Glomerular visceral epithelial cell (primary cell): ENCODE measurements at regions not wholly inside any gene's neighbourhood (a gene's known extent, or its start where the extent isn't known, plus 50 kb on each side); places are given as distances from the start of the nearest gene placed in this dataset.

Experiments used
- DNase-seq: peaks from one replicate; pipeline ENCODE4 v3.0.0-alpha.2; 2016; ENCODE audit errors: extremely low spot score

GRCh38 chr2:8517850-8518498 is 163.9 kb upstream of the ID2 start:
- DNase-seq = no peak

GRCh38 chr2:8518979-8519668 is 162.7 kb upstream of the ID2 start:
- DNase-seq = no peak

- no peak for DNase-seq
Observed at GRCh38 chr2:8520791-8521344, 161.0 kb upstream of the ID2 start.

- no peak for DNase-seq
Observed at GRCh38 chr2:8522687-8523086, 159.2 kb upstream of the ID2 start.

- no peak for DNase-seq
Observed at GRCh38 chr2:8524388-8524787, 157.5 kb upstream of the ID2 start.

GRCh38 chr2:8524823-8525222 is 157.0 kb upstream of the ID2 start:
- no peak for DNase-seq

- no peak for DNase-seq
Observed at GRCh38 chr2:8525236-8525581, 156.6 kb upstream of the ID2 start.

GRCh38 chr2:8525582-8526402 is 156.1 kb upstream of the ID2 start:
- DNase-seq = peak; percentile 81

- no peak for DNase-seq
Observed at GRCh38 chr2:8526403-8526696, 155.5 kb upstream of the ID2 start.

GRCh38 chr2:8527031-8527430 is 154.8 kb upstream of the ID2 start:
- DNase-seq = no peak

GRCh38 chr2:8527676-8528075 is 154.2 kb upstream of the ID2 start:
- DNase-seq = no peak

- DNase-seq = no peak
Observed at GRCh38 chr2:8528863-8529262, 153.0 kb upstream of the ID2 start.

- no peak for DNase-seq
Observed at GRCh38 chr2:8529706-8530277, 152.1 kb upstream of the ID2 start.

- no peak for DNase-seq
Observed at GRCh38 chr2:8531481-8531880, 150.4 kb upstream of the ID2 start.

- no peak for DNase-seq
Observed at GRCh38 chr2:8532438-8532837, 149.4 kb upstream of the ID2 start.

- no peak for DNase-seq
Observed at GRCh38 chr2:8533923-8534322, 147.9 kb upstream of the ID2 start.

- DNase-seq = no peak
Observed at GRCh38 chr2:8534386-8534728, 147.5 kb upstream of the ID2 start.

- DNase-seq = no peak
Observed at GRCh38 chr2:8534729-8535468, 147.0 kb upstream of the ID2 start.

- no peak for DNase-seq
Observed at GRCh38 chr2:8535469-8535795, 146.4 kb upstream of the ID2 start.

- DNase-seq = no peak
Observed at GRCh38 chr2:8535821-8536685, 145.8 kb upstream of the ID2 start.
